GM23248 (cell line): ENCODE measurements at regions not wholly inside any gene's neighbourhood (a gene's known extent, or its start where the extent isn't known, plus 50 kb on each side); places are given as distances from the start of the nearest gene placed in this dataset.

ENCODE experiments used
- DNase-seq: peaks from one replicate; pipeline ENCODE4 v3.0.0-alpha.2; 2015
- H2AFZ ChIP-seq: fragments of 200-600 bp; sonication (generic); 2 replicates; pipeline ENCODE4 v1.6.1; 2016; ENCODE audit warnings: antibody characterized with exemption
- H3F3A ChIP-seq: fragments of 200-600 bp; sonication (generic); 2 replicates; pipeline ENCODE4 v1.6.1; 2016; ENCODE audit warnings: mild to moderate bottlenecking, antibody characterized with exemption, mixed run types; ENCODE audit not compliant: insufficient read depth
- H3K27ac ChIP-seq: fragments of 200-600 bp; sonication (generic); 2 replicates; pipeline ENCODE4 v1.5.1; 2016; ENCODE audit warnings: mild to moderate bottlenecking
- H3K27me3 ChIP-seq: fragments of 200-600 bp; sonication (generic); replicated peaks from 2 replicates; pipeline ENCODE4 v1.6.1; 2016; ENCODE audit warnings: mild to moderate bottlenecking; ENCODE audit not compliant: insufficient read depth
- H3K36me3 ChIP-seq: fragments of 200-600 bp; sonication (generic); 2 replicates; pipeline ENCODE4 v1.6.1; 2016; ENCODE audit warnings: low read depth, mild to moderate bottlenecking
- H3K4me1 ChIP-seq: fragments of 200-600 bp; sonication (generic); 2 replicates; pipeline ENCODE4 v1.6.1; 2016; ENCODE audit warnings: mild to moderate bottlenecking; ENCODE audit not compliant: insufficient read depth
- H3K4me2 ChIP-seq: fragments of 200-600 bp; sonication (generic); one replicate; pipeline ENCODE4 v1.6.1; 2016; ENCODE audit warnings: mild to moderate bottlenecking; ENCODE audit not compliant: unreplicated experiment
- H3K4me3 ChIP-seq: fragments of 200-600 bp; sonication (generic); 2 replicates; pipeline ENCODE4 v1.5.1; 2016; ENCODE audit warnings: mild to moderate bottlenecking
- H3K79me2 ChIP-seq: fragments of 200-600 bp; sonication (generic); 2 replicates; pipeline ENCODE4 v1.6.1; 2016; ENCODE audit warnings: mild to moderate bottlenecking; ENCODE audit not compliant: insufficient read depth
- H3K9ac ChIP-seq: fragments of 200-600 bp; sonication (generic); 2 replicates; pipeline ENCODE4 v1.6.1; 2016; ENCODE audit warnings: mild to moderate bottlenecking
- H3K9me2 ChIP-seq: fragments of 200-600 bp; sonication (generic); 2 replicates; pipeline ENCODE4 v1.6.1; 2016; ENCODE audit warnings: mixed run types, mild to moderate bottlenecking, moderate library complexity; ENCODE audit not compliant: insufficient read depth
- H3K9me3 ChIP-seq: fragments of 200-600 bp; sonication (generic); one replicate; pipeline ENCODE4 v1.6.1; 2017; ENCODE audit warnings: low read depth
- H4K20me1 ChIP-seq: fragments of 200-600 bp; sonication (generic); 2 replicates; pipeline ENCODE4 v1.6.0; 2016; ENCODE audit not compliant: insufficient read depth
- EZH2 ChIP-seq: fragments of 200-600 bp; sonication (generic); IDR thresholded peaks from 2 replicates; pipeline ENCODE4 v1.6.1; 2018; ENCODE audit warnings: antibody characterized with exemption, mild to moderate bottlenecking; ENCODE audit not compliant: insufficient read depth, poor library complexity, severe bottlenecking
- EZH2phosphoT487 ChIP-seq: fragments of 200-600 bp; sonication (generic); IDR thresholded peaks from 2 replicates; pipeline ENCODE4 v1.6.1; 2018; ENCODE audit warnings: antibody characterized with exemption, moderate library complexity, mild to moderate bottlenecking, low read depth; ENCODE audit not compliant: insufficient read depth
- WGBS, 2 experiments: methylation state at CpG; one replicate each; pipeline ENCODE4 v1.1.6; 2015 to 2017; ENCODE audit warnings: low lambda C conversion rate in 2 of 2, low coverage in 1 of 2; ENCODE audit errors: missing lambda C conversion rate in 2 of 2; 5-methylcytosine and 5-hydroxymethylcytosine counted together
- in situ Hi-C: fragments of 300-500 bp; cut with MboI; formaldehyde crosslinking; loops from 2 replicates; pipeline ENCODE4 v1.15.0; 2020

GRCh38 chr2:134778372-134778771 lies 59.6 kb upstream of the TMEM163 start:
- no peak for DNase-seq
- Histone ChIP-seq H3K27ac (no peak overlapping the region), H3K4me2 (no peak overlapping the region), H3K9me2 (no peaks in the 10 kb centered on the region), H3K9ac (no peak overlapping the region), H3K36me3 (no peaks in the 10 kb centered on the region), H3F3A (no peaks in the 10 kb centered on the region), H2AFZ (no peak overlapping the region), H3K4me3 (no peak overlapping the region), H3K4me1 (no peaks in the 10 kb centered on the region), H3K27me3 (no peaks in the 10 kb centered on the region), H3K79me2 (no peaks in the 10 kb centered on the region), H3K9me3 (no peaks in the 10 kb centered on the region), H4K20me1 (no peaks in the 10 kb centered on the region)
- 36 to 40% methylated on average over 4 of the region's 4 CpGs for WGBS, 2 experiments
- in situ Hi-C loops = no loop called here
- TF ChIP-seq EZH2phosphoT487 (no peak), EZH2 (no peak)

- Histone ChIP-seq H3F3A (no peaks in the 10 kb centered on the region), H3K4me2 (no peak overlapping the region), H3K9me2 (no peaks in the 10 kb centered on the region), H2AFZ (no peak overlapping the region), H3K27ac (no peak overlapping the region), H3K4me3 (no peak overlapping the region), H3K36me3 (no peaks in the 10 kb centered on the region), H3K27me3 (no peaks in the 10 kb centered on the region), H3K79me2 (no peaks in the 10 kb centered on the region), H3K4me1 (no peaks in the 10 kb centered on the region), H3K9ac (no peak overlapping the region), H4K20me1 (no peaks in the 10 kb centered on the region), H3K9me3 (no peaks in the 10 kb centered on the region)
- 0% methylated on average over 1 of the region's 1 CpG for whole genome bisulfite sequencing, 2 experiments
- no peak for TF ChIP-seq EZH2phosphoT487
- no peak for TF ChIP-seq EZH2
- in situ Hi-C loops = no loop called here
- no peak for DNase-seq
Measured at GRCh38 chr2:134780972-134781371, 57.4 kb upstream of the ACMSD start.

DNA sequence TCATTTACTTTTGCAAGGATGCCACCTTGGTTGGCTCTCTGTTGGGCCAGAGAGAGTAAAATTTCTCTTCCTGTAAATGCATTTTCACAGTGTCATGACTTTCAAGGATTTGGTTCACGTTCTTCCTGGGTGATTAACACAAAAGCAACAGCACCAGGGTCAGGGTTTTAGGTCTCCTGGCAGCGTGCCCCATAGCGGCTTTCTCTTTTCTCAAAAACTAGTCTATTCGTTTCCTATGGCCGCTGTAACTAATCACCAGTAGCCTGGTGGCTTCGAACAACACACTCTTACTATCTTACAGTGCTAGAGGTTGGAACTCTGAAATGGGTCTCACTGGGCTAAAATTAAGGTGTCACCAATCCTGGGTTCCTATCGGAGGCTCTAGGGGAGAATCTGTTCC lies 56.3 kb upstream of the ACMSD start:
- Histone ChIP-seq H3K9me3 (no peaks in the 10 kb centered on the region), H3K4me2 (no peak overlapping the region), H2AFZ (no peak overlapping the region), H3K79me2 (no peaks in the 10 kb centered on the region), H3K4me3 (no peak overlapping the region), H3F3A (no peaks in the 10 kb centered on the region), H4K20me1 (no peaks in the 10 kb centered on the region), H3K4me1 (no peaks in the 10 kb centered on the region), H3K27ac (no peak overlapping the region), H3K9me2 (no peaks in the 10 kb centered on the region), H3K27me3 (no peaks in the 10 kb centered on the region), H3K36me3 (no peaks in the 10 kb centered on the region), H3K9ac (no peak overlapping the region)
- no peak for TF ChIP-seq EZH2phosphoT487
- no peak for TF ChIP-seq EZH2
- in situ Hi-C loops = no loop called here
- 31 to 32% methylated on average over 7 of the region's 7 CpGs for WGBS, 2 experiments
- no peak for DNase-seq

DNA sequence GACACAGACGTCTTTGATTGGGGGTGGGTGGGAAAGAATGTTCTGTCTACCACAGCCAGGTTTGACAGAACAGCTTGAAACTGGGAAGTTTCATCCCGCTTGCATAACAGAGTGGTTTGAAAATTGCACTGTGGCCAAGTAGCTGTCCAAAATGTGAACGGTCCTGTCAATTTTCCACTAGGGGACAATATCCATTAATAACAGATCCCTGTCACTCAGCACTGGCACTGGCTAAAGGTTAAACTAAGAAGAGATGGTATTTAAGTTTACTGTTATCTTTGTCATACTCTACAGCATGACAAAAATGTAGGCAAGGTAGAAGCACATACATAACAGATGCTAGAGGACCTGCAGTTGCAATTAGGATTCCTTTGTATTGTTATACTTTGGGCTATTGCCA lies 55.6 kb upstream of the ACMSD start:
- no peak for TF ChIP-seq EZH2
- TF ChIP-seq EZH2phosphoT487 = no peak
- no peaks in the 10 kb centered on the region for H3K4me1 ChIP-seq
- no peak overlapping the region for H3K9ac ChIP-seq
- DNase-seq = no peak
- in situ Hi-C loops = no loop called here
- H3K4me3 ChIP-seq = no peak overlapping the region
- no peaks in the 10 kb centered on the region for H4K20me1 ChIP-seq
- no peaks in the 10 kb centered on the region for H3K9me3 ChIP-seq
- no peak overlapping the region for H3K4me2 ChIP-seq
- no peaks in the 10 kb centered on the region for H3K79me2 ChIP-seq
- no peaks in the 10 kb centered on the region for H3K36me3 ChIP-seq
- H2AFZ ChIP-seq = no peak overlapping the region
- H3K27me3 ChIP-seq = no peaks in the 10 kb centered on the region
- no peaks in the 10 kb centered on the region for H3K9me2 ChIP-seq
- H3K27ac ChIP-seq = no peak overlapping the region
- WGBS, 2 experiments = 22 to 24% methylated on average over 3 of the region's 3 CpGs
- H3F3A ChIP-seq = no peaks in the 10 kb centered on the region

DNA sequence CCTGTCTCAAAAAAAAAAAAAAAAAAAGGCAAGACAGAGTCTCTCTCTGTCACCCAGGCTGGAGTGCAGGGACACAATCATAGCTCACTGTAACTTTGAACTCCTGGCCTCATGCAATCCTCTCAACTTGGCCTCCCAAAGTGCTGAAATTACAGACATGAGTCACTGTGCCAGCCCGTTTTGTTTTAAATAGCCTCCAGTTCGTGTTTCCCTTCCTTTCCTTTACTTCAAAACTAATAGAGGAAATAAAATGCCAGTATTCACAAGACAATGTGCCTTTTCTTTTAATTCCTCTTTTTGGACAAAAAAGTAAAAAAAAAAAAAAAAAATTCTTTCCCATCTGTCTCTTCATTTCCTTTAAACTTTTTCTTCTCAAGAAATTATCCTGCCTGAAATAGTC lies 54.5 kb upstream of the ACMSD start:
- in situ Hi-C loops = no loop called here
- Histone ChIP-seq H2AFZ (no peak overlapping the region), H3K9ac (no peak overlapping the region), H3F3A (no peaks in the 10 kb centered on the region), H3K27me3 (no peaks in the 10 kb centered on the region), H3K27ac (no peak overlapping the region), H3K4me3 (no peak overlapping the region), H3K9me3 (no peaks in the 10 kb centered on the region), H3K9me2 (no peaks in the 10 kb centered on the region), H3K79me2 (no peaks in the 10 kb centered on the region), H4K20me1 (no peaks in the 10 kb centered on the region), H3K4me2 (no peak overlapping the region), H3K4me1 (no peaks in the 10 kb centered on the region), H3K36me3 (no peaks in the 10 kb centered on the region)
- TF ChIP-seq EZH2phosphoT487 (no peak), EZH2 (no peak)
- no peak for DNase-seq
- 0 to 3% methylated on average over 2 of the region's 2 CpGs for WGBS, 2 experiments
